Endodermal cell (in vitro differentiated cells): ENCODE measurements at regions not wholly inside any gene's neighbourhood (a gene's known extent, or its start where the extent isn't known, plus 50 kb on each side); places are given as distances from the start of the nearest gene placed in this dataset.
A peak's percentile ranks its signal among the peaks of the same experiment; 100 is the strongest.

Experiments
- DNase-seq: peaks from one replicate; pipeline ENCODE4 v3.0.0-alpha.2; 2017
- H3K27ac ChIP-seq: 2 replicates; pipeline ENCODE4 v1.5.1; 2013; ENCODE audit warnings: mild to moderate bottlenecking, low read depth, low read length, moderate library complexity
- H3K27me3 ChIP-seq: 2 replicates; pipeline ENCODE4 v1.6.1; 2013; ENCODE audit warnings: mild to moderate bottlenecking, low read length, moderate library complexity; ENCODE audit not compliant: insufficient read depth, control insufficient read depth, poor library complexity, severe bottlenecking
- H3K36me3 ChIP-seq: 2 replicates; pipeline ENCODE4 v1.7.0; 2013; ENCODE audit warnings: mild to moderate bottlenecking, low read length, moderate library complexity; ENCODE audit not compliant: control insufficient read depth, insufficient read depth
- H3K4me1 ChIP-seq: one replicate; pipeline ENCODE4 v1.7.0; 2013; ENCODE audit warnings: low read length; ENCODE audit not compliant: control insufficient read depth, insufficient read depth
- H3K4me3 ChIP-seq: 2 replicates; pipeline ENCODE4 v1.5.1; 2013; ENCODE audit warnings: mild to moderate bottlenecking, low read length, moderate library complexity
- H3K9ac ChIP-seq: 2 replicates; pipeline ENCODE4 v1.6.1; 2013; ENCODE audit warnings: mild to moderate bottlenecking, low read length, moderate library complexity; ENCODE audit not compliant: poor library complexity, severe bottlenecking; ENCODE audit errors: extremely low read depth
- H3K9me3 ChIP-seq: 2 replicates; pipeline ENCODE4 v1.6.1; 2013; ENCODE audit warnings: mild to moderate bottlenecking, low read length, moderate library complexity; ENCODE audit not compliant: control insufficient read depth
- H3K27ac Mint-ChIP-seq: 2 replicates; pipeline ENCODE4 v1.8.0; 2020; ENCODE audit warnings: mixed read lengths
- H3K27me3 Mint-ChIP-seq: 2 replicates; pipeline ENCODE4 v1.8.0; 2021; ENCODE audit warnings: mild to moderate bottlenecking, mixed read lengths; ENCODE audit not compliant: insufficient read depth
- H3K36me3 Mint-ChIP-seq: 2 replicates; pipeline ENCODE4 v1.8.0; 2020; ENCODE audit warnings: low read depth, mixed read lengths
- H3K4me1 Mint-ChIP-seq: 2 replicates; pipeline ENCODE4 v1.8.0; 2020; ENCODE audit warnings: mixed read lengths
- H3K4me3 Mint-ChIP-seq: 2 replicates; pipeline ENCODE4 v1.8.0; 2020; ENCODE audit warnings: mild to moderate bottlenecking, moderate library complexity, mixed read lengths
- H3K9me3 Mint-ChIP-seq: 2 replicates; pipeline ENCODE4 v1.8.0; 2020; ENCODE audit warnings: mild to moderate bottlenecking, mixed read lengths
- WGBS, 2 experiments: methylation state at CpG; one replicate each; pipeline versions ENCODE4 v1.1.5 to v1.1.7; 2013; ENCODE audit warnings: missing lambda C conversion rate in 2 of 2, mixed read lengths in 1 of 2; ENCODE audit not compliant: insufficient coverage in 1 of 2, insufficient read length in 1 of 2; 5-methylcytosine and 5-hydroxymethylcytosine counted together
- TF ChIP-seq, protein P1 (sequence below): fragments of 200-600 bp; sonication (generic); conservative IDR thresholded peaks from 2 replicates; pipeline ENCODE4 v1.5.0; 2021; ENCODE audit warnings: antibody characterized with exemption, mild to moderate bottlenecking

GRCh38 chr13:85095418-85096272, 703.6 kb downstream of the SLITRK6 start:
- Mint-ChIP-seq H3K4me3 (no peak overlapping the region), H3K9me3 (peaks cover 7% of the 10 kb centered on the region), H3K4me1 (peaks cover 17% of the 10 kb centered on the region), H3K36me3 (no peaks in the 10 kb centered on the region), H3K27ac (no peak overlapping the region), H3K27me3 (peaks cover 5% of the 10 kb centered on the region)
- DNase-seq = no peak
- H3K27ac ChIP-seq = no peak overlapping the region
- H3K9me3 ChIP-seq = peaks cover 5% of the 10 kb centered on the region
- peaks cover 3% of the 10 kb centered on the region for H3K4me1 ChIP-seq
- H3K36me3 ChIP-seq = no peaks in the 10 kb centered on the region
- H3K4me3 ChIP-seq = no peak overlapping the region
- no peak overlapping the region for H3K9ac ChIP-seq
- TF ChIP-seq, protein P1, sequence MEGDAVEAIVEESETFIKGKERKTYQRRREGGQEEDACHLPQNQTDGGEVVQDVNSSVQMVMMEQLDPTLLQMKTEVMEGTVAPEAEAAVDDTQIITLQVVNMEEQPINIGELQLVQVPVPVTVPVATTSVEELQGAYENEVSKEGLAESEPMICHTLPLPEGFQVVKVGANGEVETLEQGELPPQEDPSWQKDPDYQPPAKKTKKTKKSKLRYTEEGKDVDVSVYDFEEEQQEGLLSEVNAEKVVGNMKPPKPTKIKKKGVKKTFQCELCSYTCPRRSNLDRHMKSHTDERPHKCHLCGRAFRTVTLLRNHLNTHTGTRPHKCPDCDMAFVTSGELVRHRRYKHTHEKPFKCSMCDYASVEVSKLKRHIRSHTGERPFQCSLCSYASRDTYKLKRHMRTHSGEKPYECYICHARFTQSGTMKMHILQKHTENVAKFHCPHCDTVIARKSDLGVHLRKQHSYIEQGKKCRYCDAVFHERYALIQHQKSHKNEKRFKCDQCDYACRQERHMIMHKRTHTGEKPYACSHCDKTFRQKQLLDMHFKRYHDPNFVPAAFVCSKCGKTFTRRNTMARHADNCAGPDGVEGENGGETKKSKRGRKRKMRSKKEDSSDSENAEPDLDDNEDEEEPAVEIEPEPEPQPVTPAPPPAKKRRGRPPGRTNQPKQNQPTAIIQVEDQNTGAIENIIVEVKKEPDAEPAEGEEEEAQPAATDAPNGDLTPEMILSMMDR = no peak
- 72 to 100% methylated on average over 1 to 4 of the region's 4 CpGs for WGBS, 2 experiments
- no peaks in the 10 kb centered on the region for H3K27me3 ChIP-seq

DNA sequence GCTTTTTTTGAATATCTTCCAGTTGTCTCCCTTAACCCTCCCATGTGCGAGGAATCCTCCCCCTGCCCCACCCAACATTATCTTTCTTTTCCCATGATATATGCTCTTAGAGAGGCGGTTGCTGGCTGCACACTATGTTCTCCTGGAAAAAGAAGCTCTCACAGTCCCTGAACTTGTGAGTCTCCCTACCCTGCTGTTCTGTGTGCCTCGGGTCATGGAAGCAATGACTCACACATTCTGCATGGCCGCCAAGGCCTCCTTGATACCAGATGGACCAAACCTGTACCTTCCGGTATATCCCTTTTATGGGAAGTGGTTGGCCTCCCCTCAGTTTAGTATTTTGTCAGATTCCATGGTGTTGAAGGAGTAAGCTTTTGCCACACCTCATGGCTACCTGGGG, 705.4 kb downstream of the SLITRK6 start:
- WGBS, 2 experiments = 79 to 92% methylated on average over 3 to 5 of the region's 5 CpGs
- H3K27me3 Mint-ChIP-seq = peaks cover 5% of the 10 kb centered on the region
- Histone ChIP-seq H3K27me3 (no peaks in the 10 kb centered on the region), H3K4me1 (peaks cover 3% of the 10 kb centered on the region), H3K27ac (no peak overlapping the region), H3K36me3 (no peaks in the 10 kb centered on the region), H3K9me3 (no peaks in the 10 kb centered on the region), H3K4me3 (no peak overlapping the region), H3K9ac (no peak overlapping the region)
- peak; percentile 44 for DNase-seq
- H3K36me3 Mint-ChIP-seq = no peaks in the 10 kb centered on the region
- peaks cover 3% of the 10 kb centered on the region for H3K9me3 Mint-ChIP-seq
- H3K4me3 Mint-ChIP-seq = no peak overlapping the region
- TF ChIP-seq, protein P1 = no peak
- peaks cover 17% of the 10 kb centered on the region for H3K4me1 Mint-ChIP-seq
- no peak overlapping the region for H3K27ac Mint-ChIP-seq

- DNase-seq = no peak
- Histone ChIP-seq H3K9me3 (no peaks in the 10 kb centered on the region), H3K27ac (no peak overlapping the region), H3K4me3 (no peak overlapping the region), H3K4me1 (peaks cover 3% of the 10 kb centered on the region), H3K27me3 (no peaks in the 10 kb centered on the region), H3K9ac (no peak overlapping the region), H3K36me3 (no peaks in the 10 kb centered on the region)
- Mint-ChIP-seq H3K36me3 (no peaks in the 10 kb centered on the region), H3K27ac (no peak overlapping the region), H3K27me3 (no peaks in the 10 kb centered on the region), H3K4me1 (peaks cover 6% of the 10 kb centered on the region), H3K9me3 (no peaks in the 10 kb centered on the region), H3K4me3 (no peak overlapping the region)
- WGBS, 2 experiments = 67 to 76% methylated on average over 3 to 5 of the region's 5 CpGs
- TF ChIP-seq, protein P1 = no peak
These were observed 707.5 kb downstream of the SLITRK6 start for GRCh38 chr13:85091631-85092234.
